ENCODE measurements at regions not wholly inside any gene's neighbourhood (a gene's known extent, or its start where the extent isn't known, plus 50 kb on each side); places are given as distances from the start of the nearest gene placed in this dataset.

- Histone ChIP-seq H3K4me1 (replicated peaks in 1 of 2) (peaks cover 0 to 2% of the 10 kb centered on the region in 2 donors), H3K27ac (no peak overlapping the region), H3K4me3 (no peak overlapping the region)
- in situ Hi-C loops (cut with MboI; ENCODE audit: low pct_unique_long_range_greater_than_20kb in 2 of 9, low sequenced_read_pairs in 9 of 9, unreplicated experiment in 9 of 9) = loop anchor here in 1 of 9 experiments (25.0 kb wide), 1 partner anchor 598 kb away; no protein-coding TSS in a partner anchor
- ATAC-seq (replicated peaks in 6 of 8) = peak in 3 of 8 experiments; percentile 39 to 52 (median 44)
- WGBS, 10 experiments = 28 to 98% (median 81%) methylated on average over 2 to 5 of the region's 5 CpGs
Observed at GRCh38 chr10:61138708-61139591, 195.0 kb upstream of the RHOBTB1 start.

- in situ Hi-C loops (cut with MboI; ENCODE audit: low pct_unique_long_range_greater_than_20kb in 2 of 9, low sequenced_read_pairs in 9 of 9, unreplicated experiment in 9 of 9) = loop anchor here in 1 of 9 experiments (25.0 kb wide), 1 partner anchor 601 kb away; no protein-coding TSS in a partner anchor
- Histone ChIP-seq H3K27ac (no peak overlapping the region), H3K4me3 (no peak overlapping the region), H3K4me1 (replicated peaks in 1 of 2) (peaks cover 3% of the 10 kb centered on the region in 2 donors)
- WGBS, 10 experiments = 80 to 100% (median 100%) methylated on average over 1 to 2 of the region's 2 CpGs; no CpG with 5 or more reads in 3 of the 10 experiments
- peak in 4 of 8 experiments; percentile 60 to 92 (median 68) for ATAC-seq (replicated peaks in 6 of 8)
Observed at GRCh38 chr10:61136139-61136538, 192.2 kb upstream of the RHOBTB1 start.

- no peak overlapping the region for H3K27ac ChIP-seq
- H3K4me1 ChIP-seq (replicated peaks in 1 of 2) = peaks cover 5 to 9% of the 10 kb centered on the region in 2 donors
- WGBS, 10 experiments = 13 to 100% (median 69%) methylated on average over 1 to 3 of the region's 3 CpGs
- in situ Hi-C loops (cut with MboI; ENCODE audit: low pct_unique_long_range_greater_than_20kb in 2 of 9, low sequenced_read_pairs in 9 of 9, unreplicated experiment in 9 of 9) = loop anchor here in 1 of 9 experiments (25.0 kb wide), 1 partner anchor 602 kb away; no protein-coding TSS in a partner anchor
- H3K4me3 ChIP-seq = no peak overlapping the region
- ATAC-seq (replicated peaks in 6 of 8) = peak in 3 of 8 experiments; percentile 27 to 58 (median 57)
Observed at GRCh38 chr10:61135276-61135721, 191.3 kb upstream of the RHOBTB1 start.

DNA sequence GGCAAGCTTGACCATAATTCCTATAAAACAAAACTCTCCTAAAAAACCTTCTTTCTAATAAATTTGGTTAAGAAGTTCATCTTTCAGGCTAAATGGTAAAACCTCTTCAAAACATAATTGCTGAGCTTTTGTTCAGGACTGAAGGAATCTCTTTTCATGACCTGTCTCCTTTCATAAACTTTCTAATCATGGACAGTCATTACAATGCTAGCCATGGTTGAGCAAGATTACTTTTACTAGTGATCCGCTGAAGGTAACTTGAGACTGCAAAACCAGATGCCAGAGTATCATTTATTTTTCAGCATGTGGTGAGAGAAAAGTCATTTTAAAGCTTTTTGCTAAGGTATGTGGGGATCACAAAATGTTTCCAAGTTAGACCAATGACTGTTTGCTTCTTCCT is 186.4 kb upstream of the RHOBTB1 start:
- Histone ChIP-seq H3K4me1 (replicated peaks in 1 of 2) (peaks cover 5 to 16% of the 10 kb centered on the region in 2 donors), H3K4me3 (no peak overlapping the region), H3K27ac (no peak overlapping the region)
- in situ Hi-C loops (cut with MboI; ENCODE audit: low pct_unique_long_range_greater_than_20kb in 2 of 9, low sequenced_read_pairs in 9 of 9, unreplicated experiment in 9 of 9) = loop anchor here in 1 of 9 experiments (25.0 kb wide), 1 partner anchor 607 kb away; no protein-coding TSS in a partner anchor
- 67 to 100% (median 95%) methylated on average over 1 of the region's 1 CpG; no CpG with 5 or more reads in 2 of the 10 experiments for WGBS, 10 experiments
- ATAC-seq (replicated peaks in 6 of 8) = no peak

DNA sequence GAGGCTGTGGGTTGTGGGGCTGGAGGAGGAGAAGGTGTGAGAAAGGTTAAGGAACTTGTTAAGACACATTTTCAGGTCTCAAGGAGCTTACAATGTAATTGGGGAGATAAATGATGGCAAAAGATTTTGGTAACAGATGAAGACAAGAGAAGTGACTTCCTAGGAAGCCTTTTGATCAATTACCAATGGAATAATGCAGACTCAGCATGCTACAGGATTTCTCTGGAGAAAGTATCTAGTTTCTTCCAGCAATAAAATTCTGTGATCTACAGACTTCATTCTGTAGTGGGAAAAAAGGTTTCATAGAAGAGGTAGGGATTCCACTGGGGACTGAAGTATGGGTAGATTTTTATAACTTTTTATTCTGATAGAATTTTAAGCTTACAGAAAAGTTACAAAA is 184.2 kb upstream of the RHOBTB1 start:
- no peak overlapping the region for H3K27ac ChIP-seq
- peaks cover 5 to 17% of the 10 kb centered on the region in 2 donors for H3K4me1 ChIP-seq (replicated peaks in 1 of 2)
- ATAC-seq (replicated peaks in 6 of 8) = no peak
- in situ Hi-C loops (cut with MboI; ENCODE audit: low pct_unique_long_range_greater_than_20kb in 2 of 9, low sequenced_read_pairs in 9 of 9, unreplicated experiment in 9 of 9) = loop anchor here in 1 of 9 experiments (25.0 kb wide), 1 partner anchor 609 kb away; no protein-coding TSS in a partner anchor
- no peak overlapping the region for H3K4me3 ChIP-seq

- in situ Hi-C loops (cut with MboI; ENCODE audit: low pct_unique_long_range_greater_than_20kb in 2 of 9, low sequenced_read_pairs in 9 of 9, unreplicated experiment in 9 of 9) = loop anchor here in 1 of 9 experiments (25.0 kb wide), 1 partner anchor 612 kb away; no protein-coding TSS in a partner anchor
- Histone ChIP-seq H3K4me1 (replicated peaks in 1 of 2) (peaks cover 0 to 9% of the 10 kb centered on the region in 2 donors), H3K27ac (no peak overlapping the region), H3K4me3 (no peak overlapping the region)
- peak in 5 of 8 experiments; percentile 24 to 47 (median 31) for ATAC-seq (replicated peaks in 6 of 8)
- WGBS, 10 experiments = 0 to 83% (median 60%) methylated on average over 1 to 3 of the region's 3 CpGs; no CpG with 5 or more reads in 1 of the 10 experiments
Observed at GRCh38 chr10:61125560-61126170, 181.7 kb upstream of the RHOBTB1 start.

- in situ Hi-C loops (cut with MboI; ENCODE audit: low pct_unique_long_range_greater_than_20kb in 2 of 9, low sequenced_read_pairs in 9 of 9, unreplicated experiment in 9 of 9) = loop anchor here in 1 of 9 experiments (25.0 kb wide), 1 partner anchor 612 kb away; no protein-coding TSS in a partner anchor
- Histone ChIP-seq H3K4me1 (replicated peaks in 1 of 2) (peaks cover 0 to 7% of the 10 kb centered on the region in 2 donors), H3K27ac (no peak overlapping the region), H3K4me3 (no peak overlapping the region)
- no peak for ATAC-seq (replicated peaks in 6 of 8)
- WGBS, 10 experiments = 30 to 100% (median 80%) methylated on average over 2 to 6 of the region's 6 CpGs
Observed at GRCh38 chr10:61124756-61125530, 181.0 kb upstream of the RHOBTB1 start.

DNA sequence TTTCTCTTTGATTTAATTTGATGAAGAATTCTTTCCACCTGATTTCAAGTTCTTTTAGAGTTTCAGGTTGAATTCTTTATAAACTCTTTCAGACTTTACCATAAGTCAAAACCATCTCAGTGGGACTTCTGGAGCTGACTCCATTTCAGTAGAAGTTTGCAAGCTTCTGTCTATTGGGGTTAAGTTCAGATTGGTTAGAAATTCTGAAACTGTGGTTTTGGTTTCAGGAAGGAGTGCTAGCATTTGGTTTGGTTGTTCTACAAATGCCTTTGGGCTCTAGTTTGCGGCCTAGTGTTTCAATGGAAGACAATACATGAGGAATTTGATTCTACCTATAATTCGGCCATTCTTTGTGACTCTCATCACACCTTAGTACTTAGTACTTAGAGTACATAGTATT is 176.8 kb upstream of the RHOBTB1 start:
- 66 to 100% (median 90%) methylated on average over 1 to 2 of the region's 2 CpGs; no CpG with 5 or more reads in 2 of the 10 experiments for WGBS, 10 experiments
- in situ Hi-C loops (cut with MboI; ENCODE audit: low pct_unique_long_range_greater_than_20kb in 2 of 9, low sequenced_read_pairs in 9 of 9, unreplicated experiment in 9 of 9) = no loop called here
- Histone ChIP-seq H3K27ac (no peak overlapping the region), H3K4me3 (no peak overlapping the region), H3K4me1 (replicated peaks in 1 of 2) (peaks cover 0 to 5% of the 10 kb centered on the region in 2 donors)
- no peak for ATAC-seq (replicated peaks in 6 of 8)

- no peak for ATAC-seq (replicated peaks in 6 of 8)
- in situ Hi-C loops (cut with MboI; ENCODE audit: low pct_unique_long_range_greater_than_20kb in 2 of 9, low sequenced_read_pairs in 9 of 9, unreplicated experiment in 9 of 9) = no loop called here
- no peaks in the 10 kb centered on the region for H3K4me1 ChIP-seq (replicated peaks in 1 of 2)
- no peak overlapping the region for H3K4me3 ChIP-seq
- H3K27ac ChIP-seq = no peak overlapping the region
- 0 to 60% (median 36%) methylated on average over 1 of the region's 1 CpG; no CpG with 5 or more reads in 2 of the 10 experiments for WGBS, 10 experiments
Observed at GRCh38 chr10:61119573-61119972, 175.6 kb upstream of the RHOBTB1 start.

GRCh38 chr10:61115897-61116296 is 171.9 kb upstream of the RHOBTB1 start:
- H3K27ac ChIP-seq = no peak overlapping the region
- no peaks in the 10 kb centered on the region for H3K4me1 ChIP-seq (replicated peaks in 1 of 2)
- no peak overlapping the region for H3K4me3 ChIP-seq
- in situ Hi-C loops (cut with MboI; ENCODE audit: low pct_unique_long_range_greater_than_20kb in 2 of 9, low sequenced_read_pairs in 9 of 9, unreplicated experiment in 9 of 9) = no loop called here
- no peak for ATAC-seq (replicated peaks in 6 of 8)

- no peak for ATAC-seq (replicated peaks in 6 of 8)
- Histone ChIP-seq H3K27ac (no peak overlapping the region), H3K4me1 (replicated peaks in 1 of 2) (peaks cover 0 to 5% of the 10 kb centered on the region in 2 donors), H3K4me3 (no peak overlapping the region)
- in situ Hi-C loops (cut with MboI; ENCODE audit: low pct_unique_long_range_greater_than_20kb in 2 of 9, low sequenced_read_pairs in 9 of 9, unreplicated experiment in 9 of 9) = no loop called here
Observed at GRCh38 chr10:61112771-61113170, 168.8 kb upstream of the RHOBTB1 start.

DNA sequence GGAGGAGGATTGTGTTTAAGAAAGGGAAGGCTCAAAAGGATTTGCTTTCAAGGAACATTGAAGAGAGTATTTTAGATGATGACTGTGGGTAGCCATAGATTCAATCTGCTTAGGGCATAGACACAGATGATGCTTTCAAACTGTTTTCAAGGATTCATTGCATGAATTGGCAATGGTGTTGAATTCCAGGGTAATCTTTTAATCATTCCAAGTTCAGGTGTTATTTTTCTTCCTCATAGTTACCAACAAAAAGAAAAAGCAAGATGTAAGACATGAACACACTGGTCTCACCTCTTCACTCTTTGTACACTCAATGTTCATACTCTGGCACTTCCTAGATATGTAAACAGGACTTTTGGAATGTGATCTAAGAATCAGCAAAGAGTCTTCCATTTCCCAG is 167.0 kb upstream of the RHOBTB1 start:
- ATAC-seq (replicated peaks in 6 of 8) = no peak
- no peak overlapping the region for H3K4me3 ChIP-seq
- in situ Hi-C loops (cut with MboI; ENCODE audit: low pct_unique_long_range_greater_than_20kb in 2 of 9, low sequenced_read_pairs in 9 of 9, unreplicated experiment in 9 of 9) = no loop called here
- peaks cover 0 to 11% of the 10 kb centered on the region in 2 donors for H3K4me1 ChIP-seq (replicated peaks in 1 of 2)
- H3K27ac ChIP-seq = no peak overlapping the region

Measured in motor neuron (in vitro differentiated cells).